ENCODE measurements at regions not wholly inside any gene's neighbourhood (a gene's known extent, or its start where the extent isn't known, plus 50 kb on each side); places are given as distances from the start of the nearest gene placed in this dataset.
A peak's percentile ranks its signal among the peaks of the same experiment; 100 is the strongest.
"Not testable (repeated sequence)": the region's sequence is repeated elsewhere in the genome, so short reads cannot be mapped to it uniquely, and the experiment has no call there.

GRCh38 chr9:85863875-85864274 lies 77.1 kb upstream of the NAA35 start:
- no peaks in the 10 kb centered on the region for H3K36me3 ChIP-seq (ENCODE audit: control insufficient read depth in 1 of 2, insufficient read depth in 2 of 2, low read depth in 1 of 2, low read length in 2 of 2)
- no peak overlapping the region for H2BK15ac ChIP-seq (ENCODE audit: low read depth, poor library complexity, severe bottlenecking)
- no peak overlapping the region for H2AK5ac ChIP-seq (ENCODE audit: low read length, severe bottlenecking)
- no peaks in the 10 kb centered on the region for H3K79me1 ChIP-seq (replicated peaks; ENCODE audit: low read length, poor library complexity, severe bottlenecking)
- no peak overlapping the region for H4K91ac ChIP-seq (ENCODE audit: low read length)
- H2BK5ac ChIP-seq (ENCODE audit: low read depth, low read length, poor library complexity, severe bottlenecking) = no peak overlapping the region
- no peak overlapping the region for H2BK12ac ChIP-seq (ENCODE audit: low read length in 2 of 2)
- no peak overlapping the region for H3K4ac ChIP-seq (ENCODE audit: low read depth in 1 of 2, low read length in 2 of 2)
- H2AFZ ChIP-seq (ENCODE audit: low read depth, low read length) = no peak overlapping the region
- no peak overlapping the region for H2BK120ac ChIP-seq (ENCODE audit: low read depth, low read length)
- H3K4me3 ChIP-seq (ENCODE audit: insufficient read depth in 1 of 2, low read depth in 1 of 2, low read length in 2 of 2) = no peak overlapping the region
- H4K8ac ChIP-seq (ENCODE audit: low read length) = no peak overlapping the region
- no peak overlapping the region for H3K23ac ChIP-seq (ENCODE audit: low read length in 2 of 2)
- H3K9me3 ChIP-seq (ENCODE audit: control insufficient read depth, low read length) = no peaks in the 10 kb centered on the region
- 95% methylated on average over 2 of the region's 2 CpGs for WGBS
- H3K4me1 ChIP-seq (ENCODE audit: control insufficient read depth, insufficient read depth, low read depth, low read length) = no peaks in the 10 kb centered on the region
- no peak overlapping the region for H3K18ac ChIP-seq (ENCODE audit: low read depth in 1 of 2, low read length in 2 of 2)
- no peak overlapping the region for H3K14ac ChIP-seq (ENCODE audit: low read length in 2 of 2)
- DNase-seq = no peak
- H3K4me2 ChIP-seq (ENCODE audit: low read length, poor library complexity, severe bottlenecking) = no peak overlapping the region
- no peaks in the 10 kb centered on the region for H3K27me3 ChIP-seq (ENCODE audit: control insufficient read depth in 1 of 2, insufficient read depth in 1 of 2, low read length in 2 of 2)
- no peak overlapping the region for H3K9ac ChIP-seq (ENCODE audit: low read length)
- no peak overlapping the region for H3K27ac ChIP-seq (ENCODE audit: low read length, poor library complexity, severe bottlenecking)

DNA sequence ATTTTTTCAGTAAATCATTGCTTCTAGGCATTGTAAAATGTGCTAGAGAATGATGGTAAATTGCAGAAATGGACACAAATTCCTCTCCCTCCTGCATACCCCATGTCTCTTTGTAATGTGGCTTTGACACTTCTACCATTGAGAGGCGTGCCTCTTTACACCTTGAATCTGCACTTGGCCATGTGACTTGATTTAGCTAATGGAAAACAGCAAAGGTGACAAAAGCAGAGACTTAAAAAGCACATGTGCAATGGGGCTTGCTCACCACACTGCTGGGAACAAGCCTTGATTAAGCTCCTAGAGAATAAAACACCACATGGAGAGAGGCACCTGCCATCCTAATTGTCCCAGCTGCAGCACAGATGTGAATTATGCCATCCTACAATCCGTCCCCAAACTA lies 69.9 kb upstream of the NAA35 start:
- 92% methylated on average over 1 of the region's 2 CpGs for WGBS
- Histone ChIP-seq H3K79me1 (replicated peaks; ENCODE audit: low read length, poor library complexity, severe bottlenecking) (no peaks in the 10 kb centered on the region), H3K27ac (ENCODE audit: low read length, poor library complexity, severe bottlenecking) (no peak overlapping the region), H2BK15ac (ENCODE audit: low read depth, poor library complexity, severe bottlenecking) (no peak overlapping the region), H3K27me3 (ENCODE audit: control insufficient read depth in 1 of 2, insufficient read depth in 1 of 2, low read length in 2 of 2) (no peaks in the 10 kb centered on the region), H2AK5ac (ENCODE audit: low read length, severe bottlenecking) (no peak overlapping the region), H3K36me3 (ENCODE audit: control insufficient read depth in 1 of 2, insufficient read depth in 2 of 2, low read depth in 1 of 2, low read length in 2 of 2) (no peaks in the 10 kb centered on the region), H4K91ac (ENCODE audit: low read length) (no peak overlapping the region), H3K9ac (ENCODE audit: low read length) (no peak overlapping the region), H3K23ac (ENCODE audit: low read length in 2 of 2) (no peak overlapping the region), H3K9me3 (ENCODE audit: control insufficient read depth, low read length) (no peaks in the 10 kb centered on the region), H2BK12ac (ENCODE audit: low read length in 2 of 2) (no peak overlapping the region), H4K8ac (ENCODE audit: low read length) (no peak overlapping the region), H3K14ac (ENCODE audit: low read length in 2 of 2) (no peak overlapping the region), H3K4me3 (ENCODE audit: insufficient read depth in 1 of 2, low read depth in 1 of 2, low read length in 2 of 2) (no peak overlapping the region), H3K4ac (ENCODE audit: low read depth in 1 of 2, low read length in 2 of 2) (no peak overlapping the region), H2BK120ac (ENCODE audit: low read depth, low read length) (no peak overlapping the region), H3K4me2 (ENCODE audit: low read length, poor library complexity, severe bottlenecking) (no peak overlapping the region), H3K18ac (ENCODE audit: low read depth in 1 of 2, low read length in 2 of 2) (no peak overlapping the region), H3K4me1 (ENCODE audit: control insufficient read depth, insufficient read depth, low read depth, low read length) (no peaks in the 10 kb centered on the region), H2BK5ac (ENCODE audit: low read depth, low read length, poor library complexity, severe bottlenecking) (no peak overlapping the region), H2AFZ (ENCODE audit: low read depth, low read length) (no peak overlapping the region)
- no peak for DNase-seq

DNA sequence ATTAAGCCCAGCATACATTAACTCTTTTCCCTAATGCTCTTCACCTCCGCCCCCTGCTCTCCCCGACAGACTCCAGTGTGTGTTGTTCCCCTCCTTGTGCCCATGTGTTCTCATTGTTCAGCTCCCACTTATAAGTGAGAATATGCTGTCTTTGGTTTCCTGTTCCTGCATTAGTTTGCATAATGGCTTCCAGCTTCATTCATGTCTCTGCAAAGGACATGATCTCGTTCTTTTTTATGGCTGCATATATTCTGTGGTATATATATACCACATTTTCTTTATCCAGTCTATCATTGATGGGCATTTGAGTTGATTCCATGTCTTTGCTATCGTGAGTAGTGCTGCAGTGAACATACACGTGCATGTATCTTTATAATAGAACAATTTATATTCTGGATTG lies 69.3 kb upstream of the NAA35 start:
- not testable (repeated sequence) for H3K4me2 ChIP-seq (ENCODE audit: low read length, poor library complexity, severe bottlenecking); H3K79me1 ChIP-seq (replicated peaks; ENCODE audit: low read length, poor library complexity, severe bottlenecking); H4K91ac ChIP-seq (ENCODE audit: low read length); H3K4me1 ChIP-seq (ENCODE audit: control insufficient read depth, insufficient read depth, low read depth, low read length); H2BK12ac ChIP-seq (ENCODE audit: low read length in 2 of 2); H3K27me3 ChIP-seq (ENCODE audit: control insufficient read depth in 1 of 2, insufficient read depth in 1 of 2, low read length in 2 of 2); H3K9me3 ChIP-seq (ENCODE audit: control insufficient read depth, low read length); H2AK5ac ChIP-seq (ENCODE audit: low read length, severe bottlenecking); H3K23ac ChIP-seq (ENCODE audit: low read length in 2 of 2); H2BK120ac ChIP-seq (ENCODE audit: low read depth, low read length); H3K9ac ChIP-seq (ENCODE audit: low read length); H2BK5ac ChIP-seq (ENCODE audit: low read depth, low read length, poor library complexity, severe bottlenecking); H2AFZ ChIP-seq (ENCODE audit: low read depth, low read length); H3K27ac ChIP-seq (ENCODE audit: low read length, poor library complexity, severe bottlenecking); H3K14ac ChIP-seq (ENCODE audit: low read length in 2 of 2); H2BK15ac ChIP-seq (ENCODE audit: low read depth, poor library complexity, severe bottlenecking); H3K18ac ChIP-seq (ENCODE audit: low read depth in 1 of 2, low read length in 2 of 2); H3K36me3 ChIP-seq (ENCODE audit: control insufficient read depth in 1 of 2, insufficient read depth in 2 of 2, low read depth in 1 of 2, low read length in 2 of 2); H3K4me3 ChIP-seq (ENCODE audit: insufficient read depth in 1 of 2, low read depth in 1 of 2, low read length in 2 of 2); H4K8ac ChIP-seq (ENCODE audit: low read length); H3K4ac ChIP-seq (ENCODE audit: low read depth in 1 of 2, low read length in 2 of 2); DNase-seq
- WGBS = 69% methylated on average over 2 of the region's 5 CpGs

DNA sequence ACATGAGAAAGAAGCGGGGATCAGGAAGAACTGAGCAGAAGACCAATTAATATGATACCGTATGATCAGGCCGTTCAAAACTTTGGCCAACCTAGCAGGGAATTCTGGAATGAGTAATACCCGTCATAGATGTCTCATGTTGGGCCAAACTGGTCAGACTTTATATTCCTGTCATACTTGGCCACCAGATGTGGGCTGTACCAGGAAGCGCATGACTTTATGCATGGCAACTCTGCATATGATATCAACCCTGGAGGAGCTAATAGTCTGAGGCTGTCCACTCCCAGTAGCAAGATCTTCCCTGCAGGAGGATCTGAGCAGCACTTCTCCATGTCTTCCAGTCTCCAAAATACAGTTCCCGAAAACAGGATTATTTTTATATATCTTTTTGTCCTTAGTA lies 68.5 kb upstream of the NAA35 start:
- Histone ChIP-seq H3K4me2 (ENCODE audit: low read length, poor library complexity, severe bottlenecking) (no peak overlapping the region), H3K36me3 (ENCODE audit: control insufficient read depth in 1 of 2, insufficient read depth in 2 of 2, low read depth in 1 of 2, low read length in 2 of 2) (no peaks in the 10 kb centered on the region), H2BK5ac (ENCODE audit: low read depth, low read length, poor library complexity, severe bottlenecking) (no peak overlapping the region)

More for the DNA sequence above, 68.5 kb upstream of the NAA35 start:
- H3K4me3 ChIP-seq (ENCODE audit: insufficient read depth in 1 of 2, low read depth in 1 of 2, low read length in 2 of 2) = no peak overlapping the region
- DNase-seq = no peak
- no peak overlapping the region for H3K23ac ChIP-seq (ENCODE audit: low read length in 2 of 2)
- no peaks in the 10 kb centered on the region for H3K9me3 ChIP-seq (ENCODE audit: control insufficient read depth, low read length)
- no peak overlapping the region for H2BK12ac ChIP-seq (ENCODE audit: low read length in 2 of 2)
- H3K4me1 ChIP-seq (ENCODE audit: control insufficient read depth, insufficient read depth, low read depth, low read length) = no peaks in the 10 kb centered on the region
- no peak overlapping the region for H4K8ac ChIP-seq (ENCODE audit: low read length)
- H2BK15ac ChIP-seq (ENCODE audit: low read depth, poor library complexity, severe bottlenecking) = no peak overlapping the region
- H3K79me1 ChIP-seq (replicated peaks; ENCODE audit: low read length, poor library complexity, severe bottlenecking) = no peaks in the 10 kb centered on the region
- H3K9ac ChIP-seq (ENCODE audit: low read length) = no peak overlapping the region
- 98% methylated on average over 5 of the region's 6 CpGs for WGBS
- peak overlapping the region in 1 of 2 experiments; percentile 14 for H3K18ac ChIP-seq (ENCODE audit: low read depth in 1 of 2, low read length in 2 of 2)
- H2AFZ ChIP-seq (ENCODE audit: low read depth, low read length) = no peak overlapping the region
- H2BK120ac ChIP-seq (ENCODE audit: low read depth, low read length) = no peak overlapping the region
- no peak overlapping the region for H3K14ac ChIP-seq (ENCODE audit: low read length in 2 of 2)
- H3K27ac ChIP-seq (ENCODE audit: low read length, poor library complexity, severe bottlenecking) = no peak overlapping the region
- no peaks in the 10 kb centered on the region for H3K27me3 ChIP-seq (ENCODE audit: control insufficient read depth in 1 of 2, insufficient read depth in 1 of 2, low read length in 2 of 2)
- no peak overlapping the region for H2AK5ac ChIP-seq (ENCODE audit: low read length, severe bottlenecking)
- H3K4ac ChIP-seq (ENCODE audit: low read depth in 1 of 2, low read length in 2 of 2) = no peak overlapping the region
- H4K91ac ChIP-seq (ENCODE audit: low read length) = no peak overlapping the region

All from mesenchymal stem cell (in vitro differentiated cells and primary cell).